ENCODE measurements at regions not wholly inside any gene's neighbourhood (a gene's known extent, or its start where the extent isn't known, plus 50 kb on each side); places are given as distances from the start of the nearest gene placed in this dataset.

- Histone ChIP-seq H3K79me1 (ENCODE audit: low read depth, low read length) (no peaks in the 10 kb centered on the region), H3K79me2 (ENCODE audit: control insufficient read depth in 1 of 2, insufficient read depth in 2 of 2, low read length in 2 of 2) (no peaks in the 10 kb centered on the region), H2AFZ (ENCODE audit: low read length) (no peak overlapping the region), H3K4me1 (replicated peaks in 1 of 4; ENCODE audit: control insufficient read depth in 3 of 4, insufficient read depth in 4 of 4, low read length in 3 of 4) (no peaks in the 10 kb centered on the region), H3K56ac (replicated peaks; ENCODE audit: insufficient read length, low read depth, low read length) (no peak overlapping the region), H3K14ac (ENCODE audit: insufficient read length) (no peak overlapping the region), H4K91ac (replicated peaks; ENCODE audit: insufficient read length, low read length) (no peak overlapping the region), H3K4ac (replicated peaks; ENCODE audit: insufficient read length, low read depth, low read length) (no peak overlapping the region), H3K9me3 (ENCODE audit: insufficient read depth in 2 of 2, low read depth in 1 of 2, low read length in 1 of 2) (peaks cover 2% of the 10 kb centered on the region in 2 experiments; a peak in 2 of 4 replicates), H3K4me2 (ENCODE audit: insufficient read depth in 1 of 2, low read depth in 2 of 2, low read length in 2 of 2) (no peak overlapping the region), H3K9ac (replicated peaks in 1 of 4; ENCODE audit: extremely low read depth in 1 of 4, low read depth in 3 of 4, low read length in 3 of 4) (no peak overlapping the region), H2AK5ac (ENCODE audit: low read depth, low read length) (no peak overlapping the region), H3K23me2 (ENCODE audit: low read depth, low read length) (no peaks in the 10 kb centered on the region), H3K27me3 (replicated peaks in 1 of 4; ENCODE audit: control insufficient read depth in 3 of 4, extremely low read depth in 1 of 4, insufficient read depth in 3 of 4, low read length in 3 of 4) (no peaks in the 10 kb centered on the region), H4K20me1 (replicated peaks in 1 of 2; ENCODE audit: control insufficient read depth in 1 of 2, insufficient read depth in 2 of 2, low read length in 2 of 2) (no peaks in the 10 kb centered on the region), H2BK5ac (ENCODE audit: low read depth, low read length) (no peak overlapping the region), H3K23ac (ENCODE audit: insufficient read length) (no peak overlapping the region), H2BK12ac (ENCODE audit: low read depth, low read length) (no peak overlapping the region), H2BK15ac (ENCODE audit: low read length) (no peak overlapping the region), H2BK20ac (ENCODE audit: low read length) (no peak overlapping the region), H3K27ac (ENCODE audit: low read depth, low read length) (no peak overlapping the region), H3K4me3 (ENCODE audit: extremely low read depth in 1 of 4, insufficient read depth in 2 of 4, low read depth in 3 of 4, low read length in 4 of 4) (no peak overlapping the region), H3K36me3 (ENCODE audit: control insufficient read depth in 2 of 4, insufficient read depth in 4 of 4, low read length in 3 of 4) (no peaks in the 10 kb centered on the region), H4K8ac (ENCODE audit: extremely low read depth, insufficient read depth, low read length) (no peak overlapping the region), H2BK120ac (replicated peaks; ENCODE audit: low read depth, low read length) (no peak overlapping the region), H3K18ac (ENCODE audit: extremely low read depth, low read length) (no peak overlapping the region), H4K5ac (ENCODE audit: insufficient read length, low read depth, low read length) (no peak overlapping the region)
- DNase-seq (ENCODE audit: low read depth in 1 of 2, low spot score in 2 of 2) (no peak), FAIRE-seq (no peak)
- WGBS, 2 experiments (ENCODE audit: extremely low coverage in 1 of 2, insufficient coverage in 1 of 2, insufficient read length in 1 of 2, insufficient replicate concordance in 2 of 2, low coverage in 1 of 2, low lambda C conversion rate in 2 of 2, missing lambda C conversion rate in 1 of 2) = 81% methylated on average over 2 of the region's 2 CpGs; no CpG with 5 or more reads in 1 of the 2 experiments
- POLR2A ChIA-PET (ENCODE audit: partially characterized antibody) = no interaction called here
- TF ChIP-seq SUZ12 (IDR thresholded peaks at IDR 0.05; ENCODE audit: low read length) (no peak), TAF7 (optimal IDR thresholded peaks at IDR 0.05; ENCODE audit: borderline replicate concordance, low read depth, low read length) (no peak), SRF (IDR thresholded peaks at IDR 0.05; ENCODE audit: low read depth, low read length) (no peak), KDM1A (IDR thresholded peaks at IDR 0.05; ENCODE audit: borderline replicate concordance, low read length) (no peak), RNF2 (IDR thresholded peaks at IDR 0.05; ENCODE audit: borderline replicate concordance, low read depth, low read length, missing control alignments, poor library complexity, severe bottlenecking) (no peak)
- CTCF ChIA-PET (ENCODE audit: partially characterized antibody) = no interaction called here
Measured at GRCh38 chr6:150496629-150497028, 103.1 kb upstream of the PLEKHG1 start.

Measured in H1 (cell line).